ENCODE measurements at regions not wholly inside any gene's neighbourhood (a gene's known extent, or its start where the extent isn't known, plus 50 kb on each side); places are given as distances from the start of the nearest gene placed in this dataset.

DNA sequence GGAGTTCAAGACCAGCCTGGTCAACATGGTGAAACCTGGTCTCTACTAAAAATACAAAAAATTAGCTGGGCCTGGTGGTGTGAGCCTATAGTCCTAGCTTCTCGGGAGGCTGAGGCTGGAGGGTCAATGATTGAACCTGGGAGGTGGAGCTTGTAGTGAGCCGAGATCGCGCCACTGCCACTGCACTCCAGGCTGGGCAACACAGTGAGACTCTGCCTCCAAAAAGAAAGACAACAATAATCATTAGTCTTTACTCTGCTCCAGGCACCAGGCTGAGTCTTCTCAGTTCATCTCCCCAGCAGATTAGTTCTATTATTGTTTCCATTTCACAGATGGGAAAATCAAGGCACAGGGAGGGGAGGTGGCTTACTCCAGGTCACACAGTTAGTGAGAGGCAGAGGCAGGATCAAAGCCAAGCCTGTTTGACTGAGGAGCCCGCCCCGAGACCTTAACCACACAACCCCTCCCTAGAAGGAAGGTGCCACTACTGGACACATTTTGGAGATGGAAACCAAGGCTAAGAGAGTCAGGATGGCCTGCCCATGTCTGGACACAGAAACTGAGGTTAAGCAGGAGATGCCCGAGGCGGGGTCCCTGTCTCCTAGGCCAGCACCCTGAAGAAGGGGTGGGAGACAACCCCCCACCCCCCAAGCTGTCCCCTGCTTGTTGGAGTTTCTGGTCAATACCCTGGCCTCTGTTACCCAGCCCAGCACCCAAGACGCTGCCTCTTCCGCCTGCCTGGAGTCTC is 75.8 kb downstream of the CEBPB start:
- H2AFZ ChIP-seq (ENCODE audit: low read depth, low read length), result no peak overlapping the region
- no peaks in the 10 kb centered on the region for H3K27me3 ChIP-seq (ENCODE audit: insufficient read depth, low read length, poor library complexity)
- H3K36me3 ChIP-seq (ENCODE audit: insufficient read depth, low read length), result no peaks in the 10 kb centered on the region
- no peak overlapping the region for H3K4me3 ChIP-seq (ENCODE audit: low read depth in 1 of 2, low read length in 2 of 2)
- DNase-seq (no peak), ATAC-seq (ENCODE audit: insufficient read depth, low read depth) (no peak)
- no peak overlapping the region for H3K4me2 ChIP-seq (ENCODE audit: insufficient read depth, low read length)
- no peaks in the 10 kb centered on the region for H3K4me1 ChIP-seq (ENCODE audit: insufficient read depth, low read length)
- H3K79me2 ChIP-seq (ENCODE audit: insufficient read depth, low read length), result no peaks in the 10 kb centered on the region
- no peaks in the 10 kb centered on the region for H3K9me3 ChIP-seq (ENCODE audit: insufficient read depth, low read length, severe bottlenecking)
- H4K20me1 ChIP-seq (ENCODE audit: insufficient read depth, low read length), result peaks cover 3% of the 10 kb centered on the region; the same call in 1 of the 2 replicates
- no peak overlapping the region for H3K27ac ChIP-seq (ENCODE audit: low read length)
- TF ChIP-seq, protein P1, sequence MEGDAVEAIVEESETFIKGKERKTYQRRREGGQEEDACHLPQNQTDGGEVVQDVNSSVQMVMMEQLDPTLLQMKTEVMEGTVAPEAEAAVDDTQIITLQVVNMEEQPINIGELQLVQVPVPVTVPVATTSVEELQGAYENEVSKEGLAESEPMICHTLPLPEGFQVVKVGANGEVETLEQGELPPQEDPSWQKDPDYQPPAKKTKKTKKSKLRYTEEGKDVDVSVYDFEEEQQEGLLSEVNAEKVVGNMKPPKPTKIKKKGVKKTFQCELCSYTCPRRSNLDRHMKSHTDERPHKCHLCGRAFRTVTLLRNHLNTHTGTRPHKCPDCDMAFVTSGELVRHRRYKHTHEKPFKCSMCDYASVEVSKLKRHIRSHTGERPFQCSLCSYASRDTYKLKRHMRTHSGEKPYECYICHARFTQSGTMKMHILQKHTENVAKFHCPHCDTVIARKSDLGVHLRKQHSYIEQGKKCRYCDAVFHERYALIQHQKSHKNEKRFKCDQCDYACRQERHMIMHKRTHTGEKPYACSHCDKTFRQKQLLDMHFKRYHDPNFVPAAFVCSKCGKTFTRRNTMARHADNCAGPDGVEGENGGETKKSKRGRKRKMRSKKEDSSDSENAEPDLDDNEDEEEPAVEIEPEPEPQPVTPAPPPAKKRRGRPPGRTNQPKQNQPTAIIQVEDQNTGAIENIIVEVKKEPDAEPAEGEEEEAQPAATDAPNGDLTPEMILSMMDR (IDR thresholded peaks at IDR 0.05; ENCODE audit: borderline replicate concordance, extremely low read depth, low read length, poor library complexity, severe bottlenecking), result no peak
- no peak for TF ChIP-seq EZH2 (IDR thresholded peaks at IDR 0.05; ENCODE audit: borderline replicate concordance, low read depth, low read length, severe bottlenecking)
- no peak overlapping the region for H3K9ac ChIP-seq (ENCODE audit: low read depth, low read length)

DNA sequence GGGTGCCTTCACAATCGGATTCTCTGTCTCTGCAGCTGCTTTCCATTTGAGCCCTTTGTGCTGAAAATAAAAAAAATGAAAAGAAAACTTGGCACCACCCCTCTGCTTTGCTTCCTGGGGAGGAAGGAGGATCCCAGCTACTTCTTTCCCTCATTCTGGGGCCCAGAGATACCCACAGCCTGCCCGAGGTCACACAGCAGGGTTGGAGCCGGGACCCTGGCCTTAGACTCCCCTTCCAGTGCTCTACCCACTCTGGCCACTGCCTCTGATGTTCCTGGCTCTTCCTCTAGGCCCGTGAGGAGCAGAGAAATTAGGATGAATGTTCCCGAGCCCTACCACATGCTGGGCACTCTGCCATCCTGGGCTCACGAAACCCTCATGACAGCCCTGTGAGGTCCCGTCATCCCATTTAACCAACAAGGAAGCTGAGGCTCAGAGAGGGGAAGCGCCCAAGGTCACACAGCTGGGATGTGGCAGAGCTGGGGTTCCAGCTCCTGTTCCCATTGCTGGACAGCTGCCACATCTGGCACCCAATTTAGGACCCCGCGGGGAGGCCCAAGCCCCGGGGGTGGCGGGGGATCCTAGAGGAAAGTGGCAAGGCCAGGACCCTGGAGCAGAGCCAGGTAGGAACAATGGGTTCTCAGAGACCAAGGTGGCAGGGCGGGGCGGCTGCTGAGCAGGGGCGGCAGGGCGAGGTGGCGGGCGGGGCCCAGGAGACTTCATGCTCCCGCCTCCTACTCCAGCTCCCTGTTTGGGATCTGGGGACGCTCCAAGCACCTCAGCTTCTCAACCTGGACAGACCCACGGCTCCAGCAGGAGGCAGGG is 76.6 kb downstream of the CEBPB start:
- Histone ChIP-seq H2AFZ (ENCODE audit: low read depth, low read length) (no peak overlapping the region), H3K9me3 (ENCODE audit: insufficient read depth, low read length, severe bottlenecking) (no peaks in the 10 kb centered on the region), H3K4me2 (ENCODE audit: insufficient read depth, low read length) (no peak overlapping the region), H3K27ac (ENCODE audit: low read length) (no peak overlapping the region), H3K9ac (ENCODE audit: low read depth, low read length) (no peak overlapping the region), H3K4me1 (ENCODE audit: insufficient read depth, low read length) (no peaks in the 10 kb centered on the region), H3K79me2 (ENCODE audit: insufficient read depth, low read length) (no peaks in the 10 kb centered on the region), H3K27me3 (ENCODE audit: insufficient read depth, low read length, poor library complexity) (no peaks in the 10 kb centered on the region), H3K36me3 (ENCODE audit: insufficient read depth, low read length) (no peaks in the 10 kb centered on the region), H4K20me1 (ENCODE audit: insufficient read depth, low read length) (peaks cover 3% of the 10 kb centered on the region; the same call in 1 of the 2 replicates), H3K4me3 (ENCODE audit: low read depth in 1 of 2, low read length in 2 of 2) (no peak overlapping the region)
- TF ChIP-seq, protein P1 (IDR thresholded peaks at IDR 0.05; ENCODE audit: borderline replicate concordance, extremely low read depth, low read length, poor library complexity, severe bottlenecking), result no peak
- TF ChIP-seq EZH2 (IDR thresholded peaks at IDR 0.05; ENCODE audit: borderline replicate concordance, low read depth, low read length, severe bottlenecking), result no peak
- no peak for DNase-seq
- no peak for ATAC-seq (ENCODE audit: insufficient read depth, low read depth)

- TF ChIP-seq EZH2 (IDR thresholded peaks at IDR 0.05; ENCODE audit: borderline replicate concordance, low read depth, low read length, severe bottlenecking), result no peak
- TF ChIP-seq, protein P1 (IDR thresholded peaks at IDR 0.05; ENCODE audit: borderline replicate concordance, extremely low read depth, low read length, poor library complexity, severe bottlenecking), result no peak
- no peaks in the 10 kb centered on the region for H3K79me2 ChIP-seq (ENCODE audit: insufficient read depth, low read length)
- no peak for DNase-seq
- H4K20me1 ChIP-seq (ENCODE audit: insufficient read depth, low read length), result peaks cover 3% of the 10 kb centered on the region; the same call in 1 of the 2 replicates
- H2AFZ ChIP-seq (ENCODE audit: low read depth, low read length), result no peak overlapping the region
- H3K9ac ChIP-seq (ENCODE audit: low read depth, low read length), result no peak overlapping the region
- no peaks in the 10 kb centered on the region for H3K9me3 ChIP-seq (ENCODE audit: insufficient read depth, low read length, severe bottlenecking)
- no peak overlapping the region for H3K27ac ChIP-seq (ENCODE audit: low read length)
- H3K4me3 ChIP-seq (ENCODE audit: low read depth in 1 of 2, low read length in 2 of 2), result no peak overlapping the region
- ATAC-seq (ENCODE audit: insufficient read depth, low read depth), result no peak
- no peak overlapping the region for H3K4me2 ChIP-seq (ENCODE audit: insufficient read depth, low read length)
- no peaks in the 10 kb centered on the region for H3K27me3 ChIP-seq (ENCODE audit: insufficient read depth, low read length, poor library complexity)
- H3K36me3 ChIP-seq (ENCODE audit: insufficient read depth, low read length), result no peaks in the 10 kb centered on the region
- H3K4me1 ChIP-seq (ENCODE audit: insufficient read depth, low read length), result no peaks in the 10 kb centered on the region
Measured at GRCh38 chr20:50267866-50268219, 77.2 kb downstream of the CEBPB start.

All from DND-41 (cell line).